K562 (cell line): ENCODE measurements at regions not wholly inside any gene's neighbourhood (a gene's known extent, or its start where the extent isn't known, plus 50 kb on each side); places are given as distances from the start of the nearest gene placed in this dataset.

Experiments
- BACH1 ChIP-seq: fragments of 200-800 bp; sonication (Bioruptor generic); IDR thresholded peaks from 2 replicates; pipeline ENCODE4 v1.6.1; 2016; ENCODE audit warnings: missing genetic modification characterization, missing compliant biosample characterization
- BCOR ChIP-seq: fragments of 450-650 bp; IDR thresholded peaks from 2 replicates; pipeline ENCODE4 v1.6.1; 2016
- CBX1 ChIP-seq: sonication (generic); IDR thresholded peaks from 2 replicates; pipeline ENCODE4 v1.6.1; 2016; ENCODE audit warnings: antibody characterized with exemption, low read depth, mild to moderate bottlenecking
- CBX3 ChIP-seq, 2 experiments: IDR thresholded peaks; 1 replicate in 1 of 2; 2 replicates in 1 of 2; pipeline ENCODE4 v1.6.1; 2012; ENCODE audit warnings: inconsistent platforms in 2 of 2, low read length in 2 of 2, borderline replicate concordance in 1 of 2, control low read depth in 1 of 2
- ETV5 ChIP-seq: sonication (generic); formaldehyde crosslinking; IDR thresholded peaks from 2 replicates; pipeline ENCODE4 v1.4.0; 2020; ENCODE audit warnings: low read depth, mild to moderate bottlenecking, missing genetic modification reagents
- FOXJ2 ChIP-seq: fragments of 200-800 bp; sonication (Bioruptor generic); IDR thresholded peaks from 2 replicates; pipeline ENCODE4 v1.6.1; 2016; ENCODE audit warnings: missing genetic modification characterization, missing compliant biosample characterization
- HDAC2 ChIP-seq: fragments of 450-650 bp; IDR thresholded peaks from 2 replicates; pipeline ENCODE4 v1.6.1; 2016; ENCODE audit warnings: mild to moderate bottlenecking
- HOXB6 ChIP-seq: fragments of 250-450 bp; sonication (Bioruptor Pico); IDR thresholded peaks from 2 replicates; pipeline ENCODE4 v1.5.1; 2022; ENCODE audit warnings: mild to moderate bottlenecking, borderline replicate concordance
- OTX1 ChIP-seq: fragments of 450-650 bp; formaldehyde crosslinking; IDR thresholded peaks from 2 replicates; pipeline ENCODE4 v1.4.0; 2022; ENCODE audit warnings: mild to moderate bottlenecking
- PPARD ChIP-seq: fragments of 250-450 bp; sonication (Bioruptor Pico); IDR thresholded peaks from 2 replicates; pipeline ENCODE4 v1.8.0; 2022; ENCODE audit warnings: inconsistent platforms, mild to moderate bottlenecking, moderate library complexity
- RBBP5 ChIP-seq: fragments of 200-600 bp; sonication (generic); IDR thresholded peaks from 2 replicates; pipeline ENCODE4 v1.6.1; 2012; ENCODE audit warnings: borderline replicate concordance, mild to moderate bottlenecking, low read length, control low read depth, inconsistent platforms; ENCODE audit not compliant: insufficient read depth, poor library complexity, severe bottlenecking
- RBM17 ChIP-seq: fragments of 200-400 bp; formaldehyde crosslinking; IDR thresholded peaks from 2 replicates; pipeline ENCODE4 v1.6.1; 2017; ENCODE audit warnings: low read depth, mild to moderate bottlenecking, low read length, borderline replicate concordance
- RFX5 ChIP-seq: IDR thresholded peaks from 2 replicates; pipeline ENCODE4 v1.6.1; 2011; ENCODE audit warnings: low read depth, mild to moderate bottlenecking, improper control_type of control experiment, low read length
- SREBF1 ChIP-seq: fragments of 150-350 bp; IDR thresholded peaks from 2 replicates; pipeline ENCODE4 v1.6.1; 2014; ENCODE audit warnings: antibody characterized with exemption, low read depth, low read length, borderline replicate concordance
- ZC3H4 ChIP-seq: sonication (generic); formaldehyde crosslinking; IDR thresholded peaks from 2 replicates; pipeline ENCODE4 v1.9.0; 2021; ENCODE audit warnings: missing genetic modification reagents, borderline replicate concordance
- ZNF146 ChIP-seq: IDR thresholded peaks from one replicate; pipeline ENCODE4 v1.6.1; 2018; ENCODE audit warnings: missing compliant biosample characterization; ENCODE audit not compliant: unreplicated experiment
- ZNF184 ChIP-seq: sonication (generic); formaldehyde crosslinking; IDR thresholded peaks from 2 replicates; pipeline ENCODE4 v1.5.0; 2020; ENCODE audit warnings: missing genetic modification reagents
- ZNF77 ChIP-seq: fragments of 250-450 bp; sonication (Bioruptor Pico); IDR thresholded peaks from 2 replicates; pipeline ENCODE4 v1.5.0; 2020
- TF ChIP-seq, protein P1 (sequence below): fragments of 450-650 bp; IDR thresholded peaks from 2 replicates; pipeline ENCODE4 v1.7.0; 2016; ENCODE audit warnings: borderline replicate concordance
- TF ChIP-seq, protein P2 (sequence below): IDR thresholded peaks from 2 replicates; pipeline ENCODE4 v1.6.1; 2016; ENCODE audit warnings: missing genetic modification characterization, missing compliant biosample characterization
- TF ChIP-seq, protein P3 (sequence below): fragments of 450-650 bp; IDR thresholded peaks from 2 replicates; pipeline ENCODE4 v1.6.1; 2018; ENCODE audit warnings: mild to moderate bottlenecking, low read depth; ENCODE audit not compliant: partially characterized antibody
- TF ChIP-seq, protein P4 (sequence below): IDR thresholded peaks from 2 replicates; pipeline ENCODE4 v1.6.1; 2011; ENCODE audit warnings: borderline replicate concordance, low read depth, mild to moderate bottlenecking, moderate library complexity, low read length; ENCODE audit not compliant: insufficient read depth, poor library complexity, severe bottlenecking

DNA sequence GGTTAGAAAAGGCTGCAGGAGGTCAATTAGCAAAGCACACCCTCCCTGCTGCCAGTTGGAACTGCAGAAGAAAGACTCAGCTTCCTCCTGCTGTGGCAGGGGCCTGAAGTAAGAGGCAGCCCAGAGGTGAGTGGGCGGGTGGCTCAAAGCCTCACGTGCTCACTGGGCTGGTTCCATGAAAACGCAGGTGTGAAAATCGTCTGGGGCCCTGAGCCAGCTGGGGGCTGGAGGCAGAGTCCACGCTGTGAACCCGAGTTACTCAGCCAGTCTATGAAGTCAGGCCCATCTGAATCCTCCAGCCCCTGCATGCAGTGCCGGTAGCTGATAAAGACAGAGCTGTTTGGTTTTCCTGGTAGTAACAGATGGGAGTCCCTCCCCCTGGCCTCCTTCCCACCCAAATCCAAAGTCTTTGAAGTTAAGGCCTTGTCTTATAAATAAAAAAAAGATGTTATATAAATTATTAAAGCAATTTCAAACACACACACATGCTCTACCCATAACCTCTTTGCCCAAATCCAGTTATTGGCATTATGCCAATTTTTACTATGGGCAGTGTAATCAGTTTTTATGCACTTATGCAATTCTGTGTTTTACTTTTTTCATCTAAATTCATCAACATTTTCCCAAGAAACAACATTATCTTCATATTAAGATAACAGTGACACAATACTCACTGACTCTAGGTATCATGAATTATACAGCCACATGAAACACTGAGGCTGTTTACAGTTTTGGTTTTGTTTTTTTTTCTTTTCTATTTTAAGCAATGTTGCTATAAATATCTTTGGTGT, 57.9 kb upstream of the PNMA1 start (continued):
- TF ChIP-seq HOXB6 (CRISPR knock-in tag) (no peak), OTX1 (no peak), ZNF184 (no peak), CBX3 (IDR thresholded peaks at IDR 0.05; ENCODE audit: borderline replicate concordance in 1 of 2, low read length in 2 of 2) (peak in 1 of 2 experiments; percentile 67; a peak in 1 of 3 replicates), RBBP5 (no peak), ETV5 (CRISPR knock-in tag) (no peak; the same call in 1 of the 2 replicates), ZNF146 (CRISPR knock-in tag) (no peak), HDAC2 (no peak), PPARD (CRISPR knock-in tag) (no peak), RBM17 (no peak), ZC3H4 (no peak), SREBF1 (no peak), BACH1 (tag) (no peak), FOXJ2 (tag) (no peak), BCOR (no peak), CBX1 (no peak), ZNF77 (CRISPR knock-in tag) (no peak), RFX5 (no peak)
- TF ChIP-seq, protein P1, sequence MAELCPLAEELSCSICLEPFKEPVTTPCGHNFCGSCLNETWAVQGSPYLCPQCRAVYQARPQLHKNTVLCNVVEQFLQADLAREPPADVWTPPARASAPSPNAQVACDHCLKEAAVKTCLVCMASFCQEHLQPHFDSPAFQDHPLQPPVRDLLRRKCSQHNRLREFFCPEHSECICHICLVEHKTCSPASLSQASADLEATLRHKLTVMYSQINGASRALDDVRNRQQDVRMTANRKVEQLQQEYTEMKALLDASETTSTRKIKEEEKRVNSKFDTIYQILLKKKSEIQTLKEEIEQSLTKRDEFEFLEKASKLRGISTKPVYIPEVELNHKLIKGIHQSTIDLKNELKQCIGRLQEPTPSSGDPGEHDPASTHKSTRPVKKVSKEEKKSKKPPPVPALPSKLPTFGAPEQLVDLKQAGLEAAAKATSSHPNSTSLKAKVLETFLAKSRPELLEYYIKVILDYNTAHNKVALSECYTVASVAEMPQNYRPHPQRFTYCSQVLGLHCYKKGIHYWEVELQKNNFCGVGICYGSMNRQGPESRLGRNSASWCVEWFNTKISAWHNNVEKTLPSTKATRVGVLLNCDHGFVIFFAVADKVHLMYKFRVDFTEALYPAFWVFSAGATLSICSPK = no peak
- TF ChIP-seq, protein P2, sequence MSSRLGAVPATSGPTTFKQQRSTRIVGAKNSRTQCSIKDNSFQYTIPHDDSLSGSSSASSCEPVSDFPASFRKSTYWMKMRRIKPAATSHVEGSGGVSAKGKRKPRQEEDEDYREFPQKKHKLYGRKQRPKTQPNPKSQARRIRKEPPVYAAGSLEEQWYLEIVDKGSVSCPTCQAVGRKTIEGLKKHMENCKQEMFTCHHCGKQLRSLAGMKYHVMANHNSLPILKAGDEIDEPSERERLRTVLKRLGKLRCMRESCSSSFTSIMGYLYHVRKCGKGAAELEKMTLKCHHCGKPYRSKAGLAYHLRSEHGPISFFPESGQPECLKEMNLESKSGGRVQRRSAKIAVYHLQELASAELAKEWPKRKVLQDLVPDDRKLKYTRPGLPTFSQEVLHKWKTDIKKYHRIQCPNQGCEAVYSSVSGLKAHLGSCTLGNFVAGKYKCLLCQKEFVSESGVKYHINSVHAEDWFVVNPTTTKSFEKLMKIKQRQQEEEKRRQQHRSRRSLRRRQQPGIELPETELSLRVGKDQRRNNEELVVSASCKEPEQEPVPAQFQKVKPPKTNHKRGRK (tag) = no peak
- TF ChIP-seq, protein P3, sequence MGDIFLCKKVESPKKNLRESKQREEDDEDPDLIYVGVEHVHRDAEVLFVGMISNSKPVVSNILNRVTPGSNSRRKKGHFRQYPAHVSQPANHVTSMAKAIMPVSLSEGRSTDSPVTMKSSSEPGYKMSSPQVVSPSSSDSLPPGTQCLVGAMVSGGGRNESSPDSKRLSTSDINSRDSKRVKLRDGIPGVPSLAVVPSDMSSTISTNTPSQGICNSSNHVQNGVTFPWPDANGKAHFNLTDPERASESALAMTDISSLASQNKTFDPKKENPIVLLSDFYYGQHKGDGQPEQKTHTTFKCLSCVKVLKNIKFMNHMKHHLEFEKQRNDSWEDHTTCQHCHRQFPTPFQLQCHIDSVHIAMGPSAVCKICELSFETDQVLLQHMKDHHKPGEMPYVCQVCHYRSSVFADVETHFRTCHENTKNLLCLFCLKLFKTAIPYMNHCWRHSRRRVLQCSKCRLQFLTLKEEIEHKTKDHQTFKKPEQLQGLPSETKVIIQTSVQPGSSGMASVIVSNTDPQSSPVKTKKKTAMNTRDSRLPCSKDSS = no peak
- TF ChIP-seq, protein P4, sequence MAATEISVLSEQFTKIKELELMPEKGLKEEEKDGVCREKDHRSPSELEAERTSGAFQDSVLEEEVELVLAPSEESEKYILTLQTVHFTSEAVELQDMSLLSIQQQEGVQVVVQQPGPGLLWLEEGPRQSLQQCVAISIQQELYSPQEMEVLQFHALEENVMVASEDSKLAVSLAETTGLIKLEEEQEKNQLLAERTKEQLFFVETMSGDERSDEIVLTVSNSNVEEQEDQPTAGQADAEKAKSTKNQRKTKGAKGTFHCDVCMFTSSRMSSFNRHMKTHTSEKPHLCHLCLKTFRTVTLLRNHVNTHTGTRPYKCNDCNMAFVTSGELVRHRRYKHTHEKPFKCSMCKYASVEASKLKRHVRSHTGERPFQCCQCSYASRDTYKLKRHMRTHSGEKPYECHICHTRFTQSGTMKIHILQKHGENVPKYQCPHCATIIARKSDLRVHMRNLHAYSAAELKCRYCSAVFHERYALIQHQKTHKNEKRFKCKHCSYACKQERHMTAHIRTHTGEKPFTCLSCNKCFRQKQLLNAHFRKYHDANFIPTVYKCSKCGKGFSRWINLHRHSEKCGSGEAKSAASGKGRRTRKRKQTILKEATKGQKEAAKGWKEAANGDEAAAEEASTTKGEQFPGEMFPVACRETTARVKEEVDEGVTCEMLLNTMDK = no peak
